H7 (cell line): ENCODE measurements at regions not wholly inside any gene's neighbourhood (a gene's known extent, or its start where the extent isn't known, plus 50 kb on each side); places are given as distances from the start of the nearest gene placed in this dataset.

Experiments
- DNase-seq: peaks from one replicate; pipeline ENCODE4 v3.0.0; 2012
- H3K27me3 ChIP-seq: 2 replicates; pipeline ENCODE4 v1.6.0; 2011; ENCODE audit warnings: mild to moderate bottlenecking, low read length; ENCODE audit not compliant: control insufficient read depth, insufficient read depth
- H3K36me3 ChIP-seq: replicated peaks from 2 replicates; pipeline ENCODE4 v1.5.1; 2011; ENCODE audit warnings: low read length; ENCODE audit not compliant: control insufficient read depth, insufficient read depth
- H3K4me3 ChIP-seq: 2 replicates; pipeline ENCODE4 v1.5.1; 2011; ENCODE audit warnings: low read depth, mild to moderate bottlenecking, control low read depth, low read length, moderate library complexity; ENCODE audit not compliant: insufficient read depth

- peak; percentile 56 for DNase-seq
- Histone ChIP-seq H3K27me3 (no peaks in the 10 kb centered on the region), H3K4me3 (no peak overlapping the region), H3K36me3 (no peaks in the 10 kb centered on the region)
Observed at GRCh38 chr19:29263305-29264135, 50.6 kb upstream of the UQCRFS1 start.

- no peak for DNase-seq
- no peak overlapping the region for H3K4me3 ChIP-seq
- no peaks in the 10 kb centered on the region for H3K27me3 ChIP-seq
- H3K36me3 ChIP-seq: no peaks in the 10 kb centered on the region
Observed at GRCh38 chr19:29264897-29265296, 51.9 kb upstream of the UQCRFS1 start.

- no peak for DNase-seq
- H3K27me3 ChIP-seq: no peaks in the 10 kb centered on the region
- no peaks in the 10 kb centered on the region for H3K36me3 ChIP-seq
- H3K4me3 ChIP-seq: no peak overlapping the region
Observed at GRCh38 chr19:29265436-29265835, 52.5 kb upstream of the UQCRFS1 start.

- no peak for DNase-seq
- Histone ChIP-seq H3K36me3 (no peaks in the 10 kb centered on the region), H3K4me3 (no peak overlapping the region)
Observed at GRCh38 chr19:29266001-29266400, 53.0 kb upstream of the UQCRFS1 start.

GRCh38 chr19:29266603-29267002, 53.7 kb upstream of the UQCRFS1 start:
- Histone ChIP-seq H3K36me3 (no peaks in the 10 kb centered on the region), H3K4me3 (no peak overlapping the region), H3K27me3 (no peaks in the 10 kb centered on the region)
- DNase-seq: no peak

More at GRCh38 chr19:29266001-29266400, 53.0 kb upstream of the UQCRFS1 start:
- H3K27me3 ChIP-seq: no peaks in the 10 kb centered on the region

- Histone ChIP-seq H3K4me3 (no peak overlapping the region), H3K36me3 (no peaks in the 10 kb centered on the region), H3K27me3 (no peaks in the 10 kb centered on the region)
- no peak for DNase-seq
Observed at GRCh38 chr19:29267701-29268100, 54.8 kb upstream of the UQCRFS1 start.

GRCh38 chr19:29268103-29268502, 55.2 kb upstream of the UQCRFS1 start:
- H3K27me3 ChIP-seq: no peaks in the 10 kb centered on the region
- no peak overlapping the region for H3K4me3 ChIP-seq
- H3K36me3 ChIP-seq: no peaks in the 10 kb centered on the region
- DNase-seq: peak; percentile 37

GRCh38 chr19:29268721-29269393, 55.9 kb upstream of the UQCRFS1 start:
- Histone ChIP-seq H3K36me3 (no peaks in the 10 kb centered on the region), H3K27me3 (no peaks in the 10 kb centered on the region), H3K4me3 (no peak overlapping the region)
- peak; percentile 50 for DNase-seq

- peak; percentile 61 for DNase-seq
- no peaks in the 10 kb centered on the region for H3K27me3 ChIP-seq
- H3K4me3 ChIP-seq: no peak overlapping the region
- H3K36me3 ChIP-seq: no peaks in the 10 kb centered on the region
Observed at GRCh38 chr19:29269641-29270040, 56.7 kb upstream of the UQCRFS1 start.

GRCh38 chr19:29271341-29271740, 58.4 kb upstream of the UQCRFS1 start:
- H3K36me3 ChIP-seq: no peaks in the 10 kb centered on the region
- no peak for DNase-seq

GRCh38 chr19:29271911-29272310, 59.0 kb upstream of the UQCRFS1 start:
- Histone ChIP-seq H3K4me3 (no peak overlapping the region), H3K36me3 (no peaks in the 10 kb centered on the region), H3K27me3 (no peaks in the 10 kb centered on the region)
- DNase-seq: no peak

More at GRCh38 chr19:29271341-29271740, 58.4 kb upstream of the UQCRFS1 start:
- no peaks in the 10 kb centered on the region for H3K27me3 ChIP-seq
- H3K4me3 ChIP-seq: no peak overlapping the region

- DNase-seq: no peak
- H3K4me3 ChIP-seq: no peak overlapping the region
- no peaks in the 10 kb centered on the region for H3K27me3 ChIP-seq
- H3K36me3 ChIP-seq: no peaks in the 10 kb centered on the region
Observed at GRCh38 chr19:29273000-29273640, 60.2 kb upstream of the UQCRFS1 start.

- H3K4me3 ChIP-seq: no peak overlapping the region
- no peaks in the 10 kb centered on the region for H3K36me3 ChIP-seq
- no peak for DNase-seq
- H3K27me3 ChIP-seq: no peaks in the 10 kb centered on the region
Observed at GRCh38 chr19:29275266-29275665, 62.3 kb upstream of the UQCRFS1 start.

- Histone ChIP-seq H3K27me3 (no peaks in the 10 kb centered on the region), H3K36me3 (no peaks in the 10 kb centered on the region), H3K4me3 (no peak overlapping the region; the same call in 1 of the 2 replicates)
- DNase-seq: peak; percentile 82
Observed at GRCh38 chr19:29277102-29277501, 64.2 kb upstream of the UQCRFS1 start.

- Histone ChIP-seq H3K36me3 (no peaks in the 10 kb centered on the region), H3K4me3 (no peak overlapping the region), H3K27me3 (no peaks in the 10 kb centered on the region)
- no peak for DNase-seq
Observed at GRCh38 chr19:29278716-29279115, 65.8 kb upstream of the UQCRFS1 start.
